ENCODE measurements at regions not wholly inside any gene's neighbourhood (a gene's known extent, or its start where the extent isn't known, plus 50 kb on each side); places are given as distances from the start of the nearest gene placed in this dataset.

- BruUV-seq (replicated peaks): no TSS peak
- Mint-ChIP-seq H3K27me3 (ENCODE audit: insufficient read depth, unreplicated experiment) (no peaks in the 10 kb centered on the region), H3K9me3 (ENCODE audit: unreplicated experiment) (no peaks in the 10 kb centered on the region), H3K4me3 (ENCODE audit: unreplicated experiment) (no peak overlapping the region), H3K36me3 (ENCODE audit: insufficient read depth, unreplicated experiment) (no peaks in the 10 kb centered on the region), H3K27ac (ENCODE audit: unreplicated experiment) (no peak overlapping the region), H3K4me1 (ENCODE audit: low read depth, unreplicated experiment) (no peaks in the 10 kb centered on the region)
- CTCF ChIA-PET: no interaction called here
- H3K9me3 ChIP-seq: no peaks in the 10 kb centered on the region
- intact Hi-C loops (cut with micrococcal nuclease; ENCODE audit: unreplicated experiment): no loop called here
- POLR2A ChIA-PET: no interaction called here
- no peak overlapping the region for H3K4me3 ChIP-seq (ENCODE audit: low read depth, low read length)
- H3K4me1 ChIP-seq: no peaks in the 10 kb centered on the region
- H3K36me3 ChIP-seq (ENCODE audit: control insufficient read depth, insufficient read depth, low read length): no peaks in the 10 kb centered on the region
- no peak for TF ChIP-seq CTCF (IDR thresholded peaks at IDR 0.05; ENCODE audit: insufficient read depth in 1 of 2, low read depth in 1 of 2, low read length in 1 of 2, severe bottlenecking in 1 of 2, unreplicated experiment in 1 of 2)
- H3K27me3 ChIP-seq (replicated peaks; ENCODE audit: control insufficient read depth, insufficient read depth, low read length): no peaks in the 10 kb centered on the region
- no peak for DNase-seq
Observed at GRCh38 chr5:145072889-145073288, 762.3 kb downstream of the PRELID2 start.

GRCh38 chr5:145068721-145069120 is 766.4 kb downstream of the PRELID2 start:
- H3K4me1 Mint-ChIP-seq (ENCODE audit: low read depth, unreplicated experiment): no peaks in the 10 kb centered on the region
- no peak for DNase-seq
- ChIA-PET POLR2A (no interaction called here), CTCF (no interaction called here)
- Histone ChIP-seq H3K4me3 (ENCODE audit: low read depth, low read length) (no peak overlapping the region), H3K4me1 (no peaks in the 10 kb centered on the region), H3K36me3 (ENCODE audit: control insufficient read depth, insufficient read depth, low read length) (no peaks in the 10 kb centered on the region), H3K9me3 (no peaks in the 10 kb centered on the region), H3K27me3 (replicated peaks; ENCODE audit: control insufficient read depth, insufficient read depth, low read length) (no peaks in the 10 kb centered on the region)
- no peaks in the 10 kb centered on the region for H3K27me3 Mint-ChIP-seq (ENCODE audit: insufficient read depth, unreplicated experiment)
- intact Hi-C loops (cut with micrococcal nuclease; ENCODE audit: unreplicated experiment): no loop called here
- H3K4me3 Mint-ChIP-seq (ENCODE audit: unreplicated experiment): no peak overlapping the region
- no TSS peak for BruUV-seq (replicated peaks)
- TF ChIP-seq CTCF (IDR thresholded peaks at IDR 0.05; ENCODE audit: insufficient read depth in 1 of 2, low read depth in 1 of 2, low read length in 1 of 2, severe bottlenecking in 1 of 2, unreplicated experiment in 1 of 2): no peak
- H3K36me3 Mint-ChIP-seq (ENCODE audit: insufficient read depth, unreplicated experiment): no peaks in the 10 kb centered on the region
- no peaks in the 10 kb centered on the region for H3K9me3 Mint-ChIP-seq (ENCODE audit: unreplicated experiment)
- no peak overlapping the region for H3K27ac Mint-ChIP-seq (ENCODE audit: unreplicated experiment)

GRCh38 chr5:145062280-145063062 is 772.7 kb downstream of the PRELID2 start:
- CTCF ChIA-PET: no interaction called here
- H3K4me3 Mint-ChIP-seq (ENCODE audit: unreplicated experiment): no peak overlapping the region
- DNase-seq: no peak
- BruUV-seq (replicated peaks): no TSS peak
- TF ChIP-seq CTCF (IDR thresholded peaks at IDR 0.05; ENCODE audit: insufficient read depth in 1 of 2, low read depth in 1 of 2, low read length in 1 of 2, severe bottlenecking in 1 of 2, unreplicated experiment in 1 of 2): no peak
- intact Hi-C loops (cut with micrococcal nuclease; ENCODE audit: unreplicated experiment): no loop called here
- H3K9me3 Mint-ChIP-seq (ENCODE audit: unreplicated experiment): no peaks in the 10 kb centered on the region
- Histone ChIP-seq H3K27me3 (replicated peaks; ENCODE audit: control insufficient read depth, insufficient read depth, low read length) (no peaks in the 10 kb centered on the region), H3K4me1 (no peaks in the 10 kb centered on the region), H3K36me3 (ENCODE audit: control insufficient read depth, insufficient read depth, low read length) (no peaks in the 10 kb centered on the region), H3K4me3 (ENCODE audit: low read depth, low read length) (no peak overlapping the region), H3K9me3 (no peaks in the 10 kb centered on the region)
- H3K27me3 Mint-ChIP-seq (ENCODE audit: insufficient read depth, unreplicated experiment): no peaks in the 10 kb centered on the region
- no peaks in the 10 kb centered on the region for H3K4me1 Mint-ChIP-seq (ENCODE audit: low read depth, unreplicated experiment)
- POLR2A ChIA-PET: no interaction called here
- H3K27ac Mint-ChIP-seq (ENCODE audit: unreplicated experiment): no peak overlapping the region
- H3K36me3 Mint-ChIP-seq (ENCODE audit: insufficient read depth, unreplicated experiment): no peaks in the 10 kb centered on the region
